Neural cell (in vitro differentiated cells): ENCODE measurements at regions not wholly inside any gene's neighbourhood (a gene's known extent, or its start where the extent isn't known, plus 50 kb on each side); places are given as distances from the start of the nearest gene placed in this dataset.

Experiments
- H2AFZ ChIP-seq: fragments of 200-600, 300-800 bp; sonication (generic), shearing (Covaris generic); 2 replicates; pipeline ENCODE4 v1.6.0; 2014; ENCODE audit warnings: low read depth, mild to moderate bottlenecking, antibody characterized with exemption, low read length, moderate library complexity
- H3F3A ChIP-seq: fragments of 200-600 bp; shearing (Covaris generic); 2 replicates; pipeline ENCODE4 v1.6.1; 2016; ENCODE audit warnings: mild to moderate bottlenecking, moderate library complexity, mixed read lengths, antibody characterized with exemption, low read length; ENCODE audit not compliant: insufficient read depth, poor library complexity, severe bottlenecking
- H3K27ac ChIP-seq: fragments of 200-600, 300-800 bp; sonication (generic), shearing (Covaris generic); 2 replicates; pipeline ENCODE4 v1.5.1; 2014; ENCODE audit warnings: mild to moderate bottlenecking, low read length, moderate library complexity
- H3K27me3 ChIP-seq: fragments of 300-800, 200-600 bp; sonication (generic), shearing (Covaris generic); 2 replicates; pipeline ENCODE4 v1.6.0; 2014; ENCODE audit warnings: mild to moderate bottlenecking, low read depth, low read length, moderate library complexity; ENCODE audit not compliant: insufficient read depth
- H3K36me3 ChIP-seq: fragments of 300-800, 200-600 bp; sonication (generic), shearing (Covaris generic); 2 replicates; pipeline ENCODE4 v1.5.1; 2014; ENCODE audit warnings: mild to moderate bottlenecking, antibody characterized with exemption, low read length, moderate library complexity; ENCODE audit not compliant: insufficient read depth
- H3K4me2 ChIP-seq: fragments of 300-800, 200-600 bp; sonication (generic), shearing (Covaris generic); 2 replicates; pipeline ENCODE4 v1.6.0; 2014; ENCODE audit warnings: mild to moderate bottlenecking, low read length
- H3K4me3 ChIP-seq: fragments of 300-800, 200-600 bp; sonication (generic), shearing (Covaris generic); 2 replicates; pipeline ENCODE4 v1.5.1; 2014; ENCODE audit warnings: mild to moderate bottlenecking, low read length, moderate library complexity
- H3K79me2 ChIP-seq: fragments of 200-600 bp; shearing (Covaris generic); replicated peaks from 2 replicates; pipeline ENCODE4 v1.6.0; 2014; ENCODE audit warnings: mild to moderate bottlenecking, low read length, moderate library complexity; ENCODE audit not compliant: insufficient read depth
- H3K9ac ChIP-seq: fragments of 300-800, 200-600 bp; sonication (generic), shearing (Covaris generic); 2 replicates; pipeline ENCODE4 v1.6.1; 2016; ENCODE audit warnings: mild to moderate bottlenecking, low read length, mixed read lengths
- H3K9me2 ChIP-seq: fragments of 200-600 bp; shearing (Covaris generic); 2 replicates; pipeline ENCODE4 v1.6.1; 2016; ENCODE audit warnings: mild to moderate bottlenecking, low read length, mixed read lengths; ENCODE audit not compliant: insufficient read depth
- H3K9me3 ChIP-seq: fragments of 200-600, 300-800 bp; sonication (generic), shearing (Covaris generic); 2 replicates; pipeline ENCODE4 v1.6.1; 2016; ENCODE audit warnings: mild to moderate bottlenecking, mixed run types, low read length, moderate library complexity, mixed read lengths
- H4K20me1 ChIP-seq: fragments of 200-600 bp; shearing (Covaris generic); 2 replicates; pipeline ENCODE4 v1.6.1; 2016; ENCODE audit warnings: mild to moderate bottlenecking, mixed run types; ENCODE audit not compliant: insufficient read depth
- EP300 ChIP-seq: fragments of 450-650 bp; conservative IDR thresholded peaks from 2 replicates; pipeline ENCODE4 v1.6.1; 2014; ENCODE audit warnings: antibody characterized with exemption, mild to moderate bottlenecking, moderate library complexity; ENCODE audit not compliant: poor library complexity, severe bottlenecking
- EZH2 ChIP-seq: fragments of 200-600, 300-800 bp; shearing (Covaris generic), sonication (generic); IDR thresholded peaks from 2 replicates; pipeline ENCODE4 v1.6.1; 2014; ENCODE audit warnings: antibody characterized with exemption, low read length, borderline replicate concordance, mild to moderate bottlenecking; ENCODE audit not compliant: insufficient read depth, poor library complexity, severe bottlenecking
- MXI1 ChIP-seq: fragments of 450-650 bp; conservative IDR thresholded peaks from 2 replicates; pipeline ENCODE4 v1.6.1; 2014; ENCODE audit warnings: antibody characterized with exemption, mild to moderate bottlenecking; ENCODE audit not compliant: poor library complexity, severe bottlenecking
- POLR2AphosphoS5 ChIP-seq: IDR thresholded peaks from 2 replicates; pipeline ENCODE4 v1.6.1; 2012
- RAD21 ChIP-seq: fragments of 450-650 bp; conservative IDR thresholded peaks from 2 replicates; pipeline ENCODE4 v1.6.1; 2014; ENCODE audit warnings: antibody characterized with exemption, mild to moderate bottlenecking, moderate library complexity
- SMC3 ChIP-seq: fragments of 450-650 bp; conservative IDR thresholded peaks from 2 replicates; pipeline ENCODE4 v1.6.1; 2014; ENCODE audit warnings: antibody characterized with exemption, mild to moderate bottlenecking, moderate library complexity; ENCODE audit not compliant: poor library complexity
- TAF1 ChIP-seq: IDR thresholded peaks from 2 replicates; pipeline ENCODE4 v1.6.1; 2012; ENCODE audit warnings: low read depth
- TF ChIP-seq, protein P1 (sequence below): fragments of 450-650 bp; IDR thresholded peaks from 2 replicates; pipeline ENCODE4 v1.5.1; 2014; ENCODE audit warnings: antibody characterized with exemption, mild to moderate bottlenecking, moderate library complexity; ENCODE audit not compliant: poor library complexity, severe bottlenecking
- TF ChIP-seq, protein P2 (sequence below): IDR thresholded peaks from 2 replicates; pipeline ENCODE4 v1.6.1; 2012; ENCODE audit warnings: borderline replicate concordance

DNA sequence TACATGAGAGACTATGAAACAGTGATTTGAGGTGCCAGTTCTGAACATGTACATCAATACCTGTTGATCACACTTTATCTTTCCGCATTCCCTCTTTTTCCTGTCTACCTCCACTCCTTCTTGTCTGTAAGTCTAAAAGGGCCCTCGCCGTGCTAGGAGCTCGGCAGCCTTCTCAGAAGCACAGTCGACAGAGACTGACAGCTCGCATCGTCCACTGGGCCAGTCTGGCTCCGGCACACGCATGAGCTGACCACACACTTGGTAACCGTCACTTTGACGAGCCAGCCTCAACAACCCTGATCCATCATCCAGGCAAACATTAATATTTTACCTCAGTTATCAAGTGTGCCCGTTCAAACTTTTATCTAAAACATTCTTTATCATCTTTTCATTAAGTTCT, 265.3 kb downstream of the TFAP2A start:
- Histone ChIP-seq H3F3A (no peaks in the 10 kb centered on the region), H2AFZ (no peak overlapping the region), H3K27ac (no peak overlapping the region), H3K36me3 (no peaks in the 10 kb centered on the region), H3K9ac (no peak overlapping the region), H3K4me2 (no peak overlapping the region), H3K9me3 (no peaks in the 10 kb centered on the region), H3K79me2 (no peaks in the 10 kb centered on the region), H3K27me3 (no peaks in the 10 kb centered on the region), H3K9me2 (no peaks in the 10 kb centered on the region), H3K4me3 (no peak overlapping the region), H4K20me1 (no peaks in the 10 kb centered on the region)
- TF ChIP-seq EZH2 = no peak
- TF ChIP-seq, protein P1, sequence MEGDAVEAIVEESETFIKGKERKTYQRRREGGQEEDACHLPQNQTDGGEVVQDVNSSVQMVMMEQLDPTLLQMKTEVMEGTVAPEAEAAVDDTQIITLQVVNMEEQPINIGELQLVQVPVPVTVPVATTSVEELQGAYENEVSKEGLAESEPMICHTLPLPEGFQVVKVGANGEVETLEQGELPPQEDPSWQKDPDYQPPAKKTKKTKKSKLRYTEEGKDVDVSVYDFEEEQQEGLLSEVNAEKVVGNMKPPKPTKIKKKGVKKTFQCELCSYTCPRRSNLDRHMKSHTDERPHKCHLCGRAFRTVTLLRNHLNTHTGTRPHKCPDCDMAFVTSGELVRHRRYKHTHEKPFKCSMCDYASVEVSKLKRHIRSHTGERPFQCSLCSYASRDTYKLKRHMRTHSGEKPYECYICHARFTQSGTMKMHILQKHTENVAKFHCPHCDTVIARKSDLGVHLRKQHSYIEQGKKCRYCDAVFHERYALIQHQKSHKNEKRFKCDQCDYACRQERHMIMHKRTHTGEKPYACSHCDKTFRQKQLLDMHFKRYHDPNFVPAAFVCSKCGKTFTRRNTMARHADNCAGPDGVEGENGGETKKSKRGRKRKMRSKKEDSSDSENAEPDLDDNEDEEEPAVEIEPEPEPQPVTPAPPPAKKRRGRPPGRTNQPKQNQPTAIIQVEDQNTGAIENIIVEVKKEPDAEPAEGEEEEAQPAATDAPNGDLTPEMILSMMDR = no peak
- TF ChIP-seq POLR2AphosphoS5 = no peak
- TF ChIP-seq, protein P2, sequence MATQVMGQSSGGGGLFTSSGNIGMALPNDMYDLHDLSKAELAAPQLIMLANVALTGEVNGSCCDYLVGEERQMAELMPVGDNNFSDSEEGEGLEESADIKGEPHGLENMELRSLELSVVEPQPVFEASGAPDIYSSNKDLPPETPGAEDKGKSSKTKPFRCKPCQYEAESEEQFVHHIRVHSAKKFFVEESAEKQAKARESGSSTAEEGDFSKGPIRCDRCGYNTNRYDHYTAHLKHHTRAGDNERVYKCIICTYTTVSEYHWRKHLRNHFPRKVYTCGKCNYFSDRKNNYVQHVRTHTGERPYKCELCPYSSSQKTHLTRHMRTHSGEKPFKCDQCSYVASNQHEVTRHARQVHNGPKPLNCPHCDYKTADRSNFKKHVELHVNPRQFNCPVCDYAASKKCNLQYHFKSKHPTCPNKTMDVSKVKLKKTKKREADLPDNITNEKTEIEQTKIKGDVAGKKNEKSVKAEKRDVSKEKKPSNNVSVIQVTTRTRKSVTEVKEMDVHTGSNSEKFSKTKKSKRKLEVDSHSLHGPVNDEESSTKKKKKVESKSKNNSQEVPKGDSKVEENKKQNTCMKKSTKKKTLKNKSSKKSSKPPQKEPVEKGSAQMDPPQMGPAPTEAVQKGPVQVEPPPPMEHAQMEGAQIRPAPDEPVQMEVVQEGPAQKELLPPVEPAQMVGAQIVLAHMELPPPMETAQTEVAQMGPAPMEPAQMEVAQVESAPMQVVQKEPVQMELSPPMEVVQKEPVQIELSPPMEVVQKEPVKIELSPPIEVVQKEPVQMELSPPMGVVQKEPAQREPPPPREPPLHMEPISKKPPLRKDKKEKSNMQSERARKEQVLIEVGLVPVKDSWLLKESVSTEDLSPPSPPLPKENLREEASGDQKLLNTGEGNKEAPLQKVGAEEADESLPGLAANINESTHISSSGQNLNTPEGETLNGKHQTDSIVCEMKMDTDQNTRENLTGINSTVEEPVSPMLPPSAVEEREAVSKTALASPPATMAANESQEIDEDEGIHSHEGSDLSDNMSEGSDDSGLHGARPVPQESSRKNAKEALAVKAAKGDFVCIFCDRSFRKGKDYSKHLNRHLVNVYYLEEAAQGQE = no peak
- TF ChIP-seq RAD21 = no peak
- no peak for TF ChIP-seq EP300
- no peak for TF ChIP-seq TAF1
- TF ChIP-seq SMC3 = no peak
- TF ChIP-seq MXI1 = no peak

DNA sequence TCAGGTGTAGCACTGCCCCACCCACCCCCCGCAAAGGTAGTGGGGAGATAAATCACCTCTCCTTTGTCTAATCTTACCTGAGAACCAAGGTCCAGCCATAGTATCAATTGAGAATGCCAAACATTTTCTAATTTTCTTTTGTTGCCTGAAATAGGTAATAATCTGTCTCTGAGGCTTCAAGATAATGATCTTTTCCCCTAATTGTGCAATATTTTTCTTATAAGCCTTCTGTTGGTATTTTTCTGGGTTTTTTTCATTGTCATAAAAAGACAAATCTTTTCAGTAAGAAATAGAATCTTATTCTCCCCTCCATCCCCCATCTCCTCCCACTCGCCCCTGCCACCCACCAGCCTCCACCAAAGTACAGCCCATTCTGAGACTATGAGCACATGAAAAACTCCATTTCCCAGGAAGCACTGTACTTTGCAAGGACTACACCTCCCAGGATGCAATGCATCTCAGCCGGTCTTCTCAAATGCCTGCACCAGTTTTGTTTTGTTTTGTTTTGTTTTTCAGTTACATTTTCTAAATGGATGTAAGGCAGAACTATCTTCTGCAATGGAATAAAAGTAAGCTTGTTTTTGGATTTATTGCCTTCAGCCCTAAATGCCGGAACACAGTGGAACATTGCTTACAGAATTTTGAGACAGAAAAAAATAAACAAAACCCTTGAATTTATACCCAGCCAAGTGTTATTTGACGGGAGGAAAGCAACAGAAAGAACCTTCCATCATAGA, 268.0 kb downstream of the TFAP2A start:
- H3F3A ChIP-seq = no peaks in the 10 kb centered on the region
- no peak overlapping the region for H3K4me3 ChIP-seq
- H3K4me2 ChIP-seq = no peak overlapping the region
- no peaks in the 10 kb centered on the region for H3K36me3 ChIP-seq
- H2AFZ ChIP-seq = no peak overlapping the region
- no peak for TF ChIP-seq SMC3
- TF ChIP-seq EP300 = no peak
- TF ChIP-seq POLR2AphosphoS5 = no peak
- TF ChIP-seq, protein P1 = no peak
- TF ChIP-seq TAF1 = no peak
- TF ChIP-seq RAD21 = no peak
- no peaks in the 10 kb centered on the region for H3K9me3 ChIP-seq
- H3K27ac ChIP-seq = no peak overlapping the region
- no peaks in the 10 kb centered on the region for H4K20me1 ChIP-seq
- H3K9me2 ChIP-seq = no peaks in the 10 kb centered on the region
- no peak overlapping the region for H3K9ac ChIP-seq
- H3K79me2 ChIP-seq = no peaks in the 10 kb centered on the region
- no peaks in the 10 kb centered on the region for H3K27me3 ChIP-seq
